ENCODE measurements at regions not wholly inside any gene's neighbourhood (a gene's known extent, or its start where the extent isn't known, plus 50 kb on each side); places are given as distances from the start of the nearest gene placed in this dataset.
A peak's percentile ranks its signal among the peaks of the same experiment; 100 is the strongest.

GRCh38 chr18:45191795-45192194 is 423.5 kb upstream of the SLC14A2 start (continued):
- TF ChIP-seq RUNX3 (IDR thresholded peaks at IDR 0.05; ENCODE audit: low read length) (no peak), RAD51 (IDR thresholded peaks at IDR 0.05) (no peak), FOS (IDR thresholded peaks at IDR 0.05; ENCODE audit: borderline replicate concordance, extremely low read depth, insufficient read length) (no peak), CEBPB (IDR thresholded peaks at IDR 0.05; ENCODE audit: borderline replicate concordance in 1 of 2, low read depth in 2 of 2, low read length in 2 of 2) (no peak), STAT1 (conservative IDR thresholded peaks at IDR 0.05) (no peak), SMARCA5 (IDR thresholded peaks at IDR 0.05) (no peak), IRF4 (IDR thresholded peaks at IDR 0.05; ENCODE audit: low read depth, low read length) (no peak), NRF1 (conservative IDR thresholded peaks at IDR 0.05; ENCODE audit: low read depth, low read length) (no peak), JUNB (IDR thresholded peaks at IDR 0.05) (no peak)

DNA sequence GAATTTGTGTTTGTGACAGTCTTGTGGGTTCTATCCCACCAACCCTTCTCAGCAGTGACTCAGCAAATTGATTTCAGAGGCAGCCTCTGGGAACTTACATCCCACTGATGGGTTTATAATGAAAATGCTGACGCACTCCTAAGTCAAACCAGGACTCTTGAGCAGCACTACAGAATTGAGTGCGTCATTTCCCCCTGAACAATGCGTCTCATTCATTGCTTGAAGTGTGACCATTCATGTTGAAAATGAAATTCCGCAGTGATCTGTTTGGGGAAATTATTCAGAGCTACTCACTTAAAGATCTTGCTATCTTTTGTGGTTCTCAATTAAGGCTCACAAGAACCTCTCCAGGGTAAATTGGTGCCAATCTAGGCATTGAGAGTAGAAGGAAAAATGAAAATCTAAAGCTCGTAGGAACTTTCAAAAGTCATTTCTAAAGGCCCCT is 417.7 kb upstream of the SLC14A2 start:
- Histone ChIP-seq H3K4me2 (ENCODE audit: control insufficient read depth, insufficient read depth) (no peak overlapping the region), H3K27me3 (replicated peaks in 1 of 2; ENCODE audit: control insufficient read depth in 2 of 2, insufficient read depth in 2 of 2, low read length in 1 of 2) (no peaks in the 10 kb centered on the region), H3K4me3 (no peak overlapping the region), H3K36me3 (ENCODE audit: control insufficient read depth in 2 of 2, insufficient read depth in 2 of 2, low read length in 1 of 2) (no peaks in the 10 kb centered on the region), H3K27ac (ENCODE audit: control insufficient read depth, insufficient read depth) (peak overlapping the region; percentile 42; the same call in 1 of the 2 replicates), H2AFZ (ENCODE audit: control insufficient read depth, low read depth, low read length) (peak overlapping the region; percentile 46; the same call in 1 of the 2 replicates), H3K9ac (ENCODE audit: control insufficient read depth, insufficient read depth, low read length) (no peak overlapping the region), H3K9me3 (replicated peaks; ENCODE audit: control insufficient read depth, insufficient read depth, low read length) (no peaks in the 10 kb centered on the region; the same call in 2 of the 3 replicates), H4K20me1 (ENCODE audit: control insufficient read depth, insufficient read depth) (no peaks in the 10 kb centered on the region), H3K79me2 (ENCODE audit: control insufficient read depth, insufficient read depth, low read length) (no peaks in the 10 kb centered on the region), H3K4me1 (ENCODE audit: control insufficient read depth, insufficient read depth, low read length) (peaks cover 7% of the 10 kb centered on the region; the same call in 1 of the 2 replicates)
- in situ Hi-C loops (cut with MboI) (no loop called here), intact Hi-C loops (cut with micrococcal nuclease; ENCODE audit: unreplicated experiment) (loop anchor here (1.0 to 5.0 kb wide), 2 partner anchors 94 to 400 kb away; no protein-coding TSS in a partner anchor)
- BruUV-seq (replicated peaks): no TSS peak
- ChIA-PET CTCF (interaction anchor here (0.7 to 3.5 kb wide), 11 partner anchors 15 to 517 kb away, joined by 3 to 19 read pairs (median 3); no protein-coding TSS in a partner anchor), POLR2A (interaction anchor here (0.9 to 2.4 kb wide), 4 partner anchors 10 to 310 kb away, joined by 3 to 8 read pairs (median 4); no protein-coding TSS in a partner anchor), RAD21 (ENCODE audit: unreplicated experiment) (interaction anchor here (0.7 to 2.7 kb wide), 17 partner anchors 10 to 519 kb away, joined by 3 to 37 read pairs (median 4); partner anchors contain the start of gene SETBP1), SMC1A (ENCODE audit: uncharacterized antibody, unreplicated experiment) (interaction anchor here (0.9 to 3.1 kb wide), 21 partner anchors 8 to 614 kb away, joined by 3 to 46 read pairs (median 5); no protein-coding TSS in a partner anchor)
- DNase-seq (ENCODE audit: low read depth, low spot score) (peak; percentile 88), FAIRE-seq (peak; percentile 97), ATAC-seq (peak; percentile 98)
- 2% methylated on average over 5 of the region's 5 CpGs for WGBS (ENCODE audit: insufficient coverage, insufficient replicate concordance, low lambda C conversion rate, missing lambda C conversion rate)
- TF ChIP-seq NR2C2 (IDR thresholded peaks at IDR 0.05; ENCODE audit: borderline replicate concordance, control insufficient read depth, insufficient read length, low read depth) (no peak), NR2C1 (IDR thresholded peaks at IDR 0.05) (no peak), ZSCAN29 (IDR thresholded peaks at IDR 0.05) (0 out of 2 replicates have a peak, but pooled peaks have one; percentile 33), BMI1 (IDR thresholded peaks at IDR 0.05; ENCODE audit: borderline replicate concordance) (peak; percentile 92), ATF7 (IDR thresholded peaks at IDR 0.05; ENCODE audit: low read depth) (peak; percentile 96), POLR2AphosphoS2 (IDR thresholded peaks at IDR 0.05; ENCODE audit: low read depth, low read length) (no peak), SUZ12 (IDR thresholded peaks at IDR 0.05; ENCODE audit: unreplicated experiment) (no peak), HDGF (IDR thresholded peaks at IDR 0.05) (no peak), PML (IDR thresholded peaks at IDR 0.05; ENCODE audit: low read length) (peak; percentile 56; the same call in 1 of the 2 replicates), ASH2L (IDR thresholded peaks at IDR 0.05; ENCODE audit: borderline replicate concordance, low read depth) (no peak), ETV6 (conservative IDR thresholded peaks at IDR 0.05 in 1 of 2, IDR thresholded peaks at IDR 0.05 in 1 of 2; ENCODE audit: borderline replicate concordance in 1 of 2, low read depth in 1 of 2) (peak in 1 of 2 experiments; percentile 81; a peak in 2 of 4 replicates), SP1 (IDR thresholded peaks at IDR 0.05; ENCODE audit: low read depth, low read length) (peak; percentile 78), SUPT20H (IDR thresholded peaks at IDR 0.05; ENCODE audit: borderline replicate concordance, control insufficient read depth, low read depth, low read length) (no peak), TBL1XR1 (IDR thresholded peaks at IDR 0.05; ENCODE audit: low read depth, low read length) (peak; percentile 80; the same call in 1 of the 2 replicates), ZNF274 (IDR thresholded peaks at IDR 0.05; ENCODE audit: insufficient read depth, insufficient read length) (no peak), ZNF384 (IDR thresholded peaks at IDR 0.05; ENCODE audit: borderline replicate concordance, low read depth, low read length) (no peak), YBX1 (IDR thresholded peaks at IDR 0.05) (no peak), POLR2AphosphoS5 (IDR thresholded peaks at IDR 0.05; ENCODE audit: low read length) (no peak), HDAC6 (IDR thresholded peaks at IDR 0.05; ENCODE audit: unreplicated experiment) (no peak), BRCA1 (IDR thresholded peaks at IDR 0.05; ENCODE audit: low read depth, low read length) (no peak)

Data from GM12878 (cell line).